ENCODE measurements at regions not wholly inside any gene's neighbourhood (a gene's known extent, or its start where the extent isn't known, plus 50 kb on each side); places are given as distances from the start of the nearest gene placed in this dataset.

DNA sequence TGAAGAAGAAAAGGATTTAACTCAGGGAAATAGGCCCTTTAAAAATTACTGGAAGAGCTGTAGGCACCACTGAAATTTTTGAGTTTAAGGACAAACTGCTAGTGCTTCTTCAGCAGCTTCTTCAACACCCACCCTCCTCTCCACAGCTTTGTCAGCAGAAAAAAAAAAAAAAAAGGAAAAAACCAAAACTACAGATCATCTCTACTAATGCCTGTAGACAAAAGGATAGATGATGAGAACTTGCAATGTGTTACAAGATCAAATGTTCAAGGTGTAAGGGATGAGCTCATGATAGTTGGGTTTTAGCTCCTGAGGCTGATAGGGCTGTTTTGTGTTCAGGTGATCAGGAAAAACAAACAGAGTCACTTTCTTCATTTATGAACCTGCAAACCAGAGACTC, 55.2 kb upstream of the PREP start:
- no peak for TF ChIP-seq YY1 (IDR thresholded peaks at IDR 0.05; ENCODE audit: insufficient read depth, insufficient read length)
- no peak for TF ChIP-seq SUZ12 (IDR thresholded peaks at IDR 0.05; ENCODE audit: extremely low read depth, insufficient read depth, insufficient read length)
